Fibroblast of gingiva (primary cell): ENCODE measurements at regions not wholly inside any gene's neighbourhood (a gene's known extent, or its start where the extent isn't known, plus 50 kb on each side); places are given as distances from the start of the nearest gene placed in this dataset.
A peak's percentile ranks its signal among the peaks of the same experiment; 100 is the strongest.

Experiments
- DNase-seq: peaks from one replicate; pipeline ENCODE4 v3.0.0-alpha.2; 2011; ENCODE audit warnings: low read depth

DNA sequence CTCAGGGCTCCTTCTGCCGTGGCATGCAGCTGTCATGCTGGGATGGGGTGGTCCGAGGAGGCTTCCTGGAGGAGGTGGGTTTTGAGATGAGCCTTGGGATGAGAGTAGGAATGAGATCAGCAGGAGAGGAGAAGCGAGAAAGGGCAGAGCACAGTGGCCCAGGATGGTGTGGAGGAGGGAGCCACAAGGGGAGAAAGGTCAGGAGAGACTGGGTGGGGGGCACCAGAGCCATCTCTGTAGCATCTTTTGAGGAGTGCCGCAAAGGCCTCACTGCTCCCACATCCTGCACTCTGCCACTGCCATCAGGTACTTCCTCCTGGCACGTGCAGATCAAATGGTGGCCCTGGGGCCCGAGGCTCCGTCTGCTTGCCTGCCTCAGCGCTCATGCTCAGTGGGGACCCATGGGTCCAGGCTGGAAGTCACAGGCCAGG, 150.2 kb downstream of the MACROH2A1 start:
- DNase-seq = no peak

DNA sequence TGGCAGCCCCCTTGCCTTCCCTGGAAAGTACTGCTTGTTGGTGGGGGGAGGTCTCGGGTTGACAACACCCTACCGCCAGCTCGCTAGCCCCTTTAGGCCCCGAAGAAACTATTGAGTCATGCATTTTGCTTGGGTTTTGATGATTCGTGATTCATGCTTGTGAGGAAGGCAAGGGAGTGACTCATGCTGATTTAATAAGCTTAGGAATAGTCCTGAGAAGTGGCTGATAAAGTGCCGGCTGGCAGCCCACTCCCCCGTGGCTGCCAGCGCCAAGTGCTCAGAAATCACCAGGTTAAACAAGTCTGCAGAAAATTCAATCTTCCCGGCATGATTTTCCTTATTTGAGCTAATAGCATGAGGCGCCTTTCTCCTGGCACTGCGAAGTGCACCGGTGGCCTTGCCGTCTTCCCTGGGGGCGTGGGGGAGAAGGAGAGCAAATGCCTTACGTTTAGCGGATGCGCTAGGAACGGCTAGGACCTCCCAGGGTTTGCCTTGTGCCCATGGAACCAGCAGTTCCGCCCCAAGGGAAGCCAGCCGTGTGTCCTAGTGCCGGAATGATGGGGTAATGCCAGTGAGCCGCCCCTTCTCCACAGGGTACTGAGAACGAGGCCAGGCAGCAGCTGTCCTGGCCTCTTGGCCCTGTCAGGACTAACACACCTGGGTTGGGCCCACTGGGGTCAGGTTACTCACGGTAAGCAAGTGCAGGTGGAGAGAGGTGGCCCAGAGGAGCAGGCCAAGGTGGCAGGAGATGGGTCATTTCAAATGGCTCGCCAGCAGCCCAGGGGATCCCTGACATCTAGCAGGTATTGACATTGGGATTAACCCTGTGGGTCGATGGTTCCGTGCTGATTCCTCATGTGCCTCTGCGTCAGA, 151.9 kb downstream of the MACROH2A1 start:
- peak; percentile 72 for DNase-seq

DNA sequence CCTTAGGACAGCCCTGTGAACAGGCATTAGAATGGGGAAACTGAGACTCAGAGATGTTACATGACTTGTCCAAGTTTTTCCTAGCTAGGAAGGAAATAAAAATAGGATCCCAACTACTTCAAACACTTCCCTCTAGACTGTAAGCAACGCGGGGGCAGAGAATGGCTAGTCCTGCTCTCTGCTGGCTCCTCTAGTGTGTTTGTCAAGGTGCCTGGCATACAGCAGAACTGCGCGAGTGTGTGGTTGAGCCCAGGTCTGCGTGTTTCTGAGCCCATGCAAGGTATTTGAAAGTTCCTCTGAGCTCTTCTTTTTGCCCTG, 152.5 kb downstream of the MACROH2A1 start:
- no peak for DNase-seq

DNA sequence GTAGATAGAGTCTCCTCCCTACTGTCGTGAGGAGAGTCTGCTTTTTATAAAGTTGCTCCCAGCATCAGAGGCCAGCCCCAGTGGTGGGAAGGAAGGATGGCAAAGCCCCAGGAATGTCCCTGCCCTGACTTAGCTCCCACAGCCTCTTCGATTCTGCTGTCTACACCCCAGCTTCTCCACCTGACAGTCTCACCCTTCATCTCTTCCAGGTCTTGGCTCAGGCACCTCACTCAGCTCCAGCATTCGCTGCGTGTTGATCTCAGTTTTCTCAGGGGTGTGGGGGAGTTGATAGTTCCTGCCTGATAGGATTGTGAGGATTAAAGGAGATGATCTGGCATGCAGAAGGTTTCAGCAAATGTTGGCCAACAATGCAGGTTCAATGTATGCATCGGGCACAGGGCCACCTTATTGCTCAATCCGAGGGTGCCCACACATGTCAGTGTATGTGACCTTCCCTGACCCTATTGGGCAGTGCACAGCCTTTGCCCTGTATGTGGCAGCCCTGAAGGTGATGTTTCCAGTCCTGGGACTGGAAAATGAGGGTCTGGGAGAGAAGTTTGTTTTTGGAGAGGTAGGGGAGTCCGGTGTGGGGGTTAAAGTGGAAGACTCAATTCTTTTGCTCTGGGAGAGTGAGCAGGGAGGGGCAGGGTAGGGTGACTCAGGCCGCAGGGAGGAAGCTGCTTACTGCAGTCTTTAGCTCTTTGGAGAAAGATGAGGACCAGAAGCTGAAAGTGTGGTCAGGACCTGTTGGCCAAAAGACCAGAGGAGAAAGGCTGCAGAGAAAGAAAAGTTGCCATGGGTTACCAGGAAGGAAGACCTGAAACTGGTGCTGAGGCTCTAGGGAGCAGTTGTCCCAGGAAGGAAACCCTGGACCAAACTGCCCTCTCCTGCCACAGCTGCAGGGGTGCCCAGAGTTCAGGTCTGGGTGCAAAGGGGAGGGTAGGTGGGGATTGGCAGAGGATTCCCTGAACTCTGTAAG, 153.2 kb downstream of the MACROH2A1 start:
- no peak for DNase-seq

DNA sequence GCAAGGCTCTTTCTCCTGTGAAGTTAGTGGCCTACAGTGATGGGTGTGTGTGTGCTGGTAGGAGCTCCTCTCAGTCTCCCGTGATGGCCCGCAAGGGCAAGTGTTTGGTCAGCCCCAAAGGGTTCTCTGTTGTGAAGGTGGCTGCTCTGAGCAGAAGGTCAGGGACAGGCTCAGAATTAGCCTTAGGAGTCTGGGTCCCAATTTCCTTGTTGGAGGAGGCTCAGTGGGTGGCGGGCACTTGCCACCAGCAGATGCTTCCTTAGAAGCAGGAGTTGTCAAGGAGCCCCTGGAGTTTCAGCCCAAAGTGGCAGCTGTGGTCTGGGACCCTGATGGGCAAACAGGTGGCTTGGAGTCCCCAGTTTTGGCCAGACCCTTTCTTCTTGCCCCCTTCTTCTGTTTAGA, 154.4 kb downstream of the MACROH2A1 start:
- no peak for DNase-seq

DNA sequence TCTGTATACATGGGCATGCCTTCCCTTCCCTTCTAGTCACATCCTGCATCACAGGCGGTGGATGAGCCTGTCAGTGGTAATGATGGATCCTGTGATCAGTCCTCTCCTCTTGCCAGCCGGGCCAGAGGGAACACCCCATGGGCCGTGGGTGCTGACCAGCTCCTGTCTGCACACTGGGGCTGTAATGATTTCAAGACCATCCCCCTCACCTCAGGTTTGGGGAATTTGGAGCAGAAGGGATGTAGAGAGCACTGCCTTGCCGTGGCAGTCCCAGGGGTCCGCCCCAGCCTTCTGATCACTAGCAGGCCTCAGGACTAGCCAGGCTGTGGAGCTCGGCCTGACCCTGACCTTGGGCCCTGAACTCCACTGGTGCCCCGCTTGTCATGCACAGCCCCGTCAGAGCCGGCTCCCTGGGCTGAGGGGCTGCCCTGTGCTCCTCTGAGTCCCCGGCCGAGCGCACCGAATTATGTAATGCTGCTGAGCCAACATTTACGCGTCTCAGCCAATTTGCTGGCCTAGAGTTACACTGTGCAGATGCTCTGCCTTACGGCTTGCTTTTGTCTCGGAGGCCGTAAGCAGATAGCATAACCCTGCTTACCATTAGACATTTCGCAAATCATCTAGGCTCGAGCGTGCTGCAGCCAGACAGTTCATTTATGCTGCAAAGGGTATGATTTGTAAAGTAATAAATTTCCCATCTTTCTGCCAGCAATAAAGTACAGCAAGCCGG, 155.3 kb downstream of the MACROH2A1 start:
- no peak for DNase-seq

DNA sequence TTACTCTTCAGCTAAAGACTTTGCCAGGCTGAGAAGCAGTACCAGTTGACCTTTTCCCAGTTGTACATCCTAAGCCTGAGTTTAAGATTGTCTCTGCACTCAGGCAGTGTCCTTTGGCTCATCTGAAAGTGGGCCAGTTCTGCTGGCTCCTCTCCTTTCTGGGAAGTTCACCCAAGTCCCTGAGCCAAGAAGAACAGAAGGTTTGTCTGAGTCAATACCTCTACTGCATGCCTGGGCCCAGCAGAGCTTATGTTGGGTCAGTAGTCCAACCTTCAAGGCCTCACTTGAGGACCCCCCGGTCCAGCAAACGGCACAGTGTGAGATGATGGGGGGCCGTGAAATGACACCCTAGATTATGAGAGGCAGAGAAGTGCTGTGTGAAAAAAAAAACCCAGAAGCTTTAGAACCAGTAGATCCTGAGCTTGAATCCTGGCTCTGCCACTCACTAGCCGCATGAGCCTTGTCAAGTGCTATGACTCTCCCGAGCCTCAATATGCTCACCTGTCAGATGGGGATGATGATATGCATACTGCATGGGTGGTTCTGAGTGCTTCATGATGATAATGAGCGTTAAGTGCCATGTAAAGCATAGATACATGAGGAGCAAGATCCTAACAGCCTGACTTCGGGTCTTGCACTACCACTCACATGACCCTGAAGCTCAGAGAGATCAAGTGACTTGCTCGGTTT, 156.0 kb downstream of the MACROH2A1 start:
- peak; percentile 83 for DNase-seq

DNA sequence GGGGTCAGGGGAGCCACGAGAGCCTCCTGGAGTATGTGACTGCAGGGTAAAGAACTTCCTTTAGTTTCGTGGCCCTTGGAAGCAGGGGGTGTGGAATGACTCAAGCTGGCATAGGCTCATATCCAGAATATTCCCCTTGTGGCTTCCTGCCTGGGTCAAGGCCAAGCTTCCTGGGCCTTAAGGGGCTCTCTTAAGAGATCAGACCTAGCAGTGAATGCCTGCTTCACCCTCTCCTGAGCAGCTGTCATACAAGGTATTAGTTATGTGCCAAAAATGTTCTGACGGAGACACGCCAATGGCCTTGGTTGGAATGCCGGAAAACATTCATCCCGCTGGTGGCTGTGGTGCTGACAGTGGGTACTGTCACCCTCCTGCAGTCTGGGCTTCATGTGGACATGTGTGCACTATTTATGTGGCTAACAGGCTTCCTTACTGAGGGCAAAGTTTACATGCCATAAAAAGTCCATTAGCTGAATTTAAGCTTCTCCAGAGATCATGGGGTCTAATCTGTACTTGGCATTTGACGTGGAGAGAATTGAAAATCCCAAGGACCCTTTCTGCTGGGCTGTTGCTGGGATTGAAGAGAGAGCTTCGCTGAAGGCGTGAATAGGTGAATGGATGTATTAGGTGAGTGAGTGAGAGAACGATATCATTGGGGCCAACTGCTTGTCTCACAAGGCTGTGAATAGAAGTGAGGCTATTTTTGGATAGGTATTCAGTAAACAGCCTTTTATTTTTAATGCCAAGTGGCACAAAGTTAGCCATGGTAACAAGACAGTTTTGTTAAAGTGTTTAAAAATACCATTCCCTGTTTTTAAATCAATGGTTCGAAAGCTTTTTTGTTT, 156.8 kb downstream of the MACROH2A1 start:
- peak; percentile 28 for DNase-seq

DNA sequence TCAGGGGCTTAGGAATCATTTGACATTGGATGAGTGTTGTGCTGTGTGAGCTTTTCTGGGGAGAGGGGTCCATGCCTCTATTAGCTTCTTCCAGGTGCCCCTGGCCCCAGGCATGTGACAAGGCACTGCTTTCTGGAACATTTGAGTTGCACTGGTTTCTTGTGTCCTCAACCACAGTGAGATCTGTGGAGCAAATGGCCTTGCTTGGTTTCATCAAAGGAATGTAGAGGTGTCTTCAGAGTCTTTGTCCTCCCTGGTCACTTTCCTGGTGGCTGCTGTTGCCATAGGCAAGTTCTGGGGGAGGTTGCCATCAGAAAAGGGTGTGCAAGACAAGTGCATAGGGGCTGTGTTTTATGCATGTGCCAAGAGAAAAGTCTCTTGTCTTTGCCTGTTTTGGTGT, 157.5 kb downstream of the MACROH2A1 start:
- DNase-seq = no peak

DNA sequence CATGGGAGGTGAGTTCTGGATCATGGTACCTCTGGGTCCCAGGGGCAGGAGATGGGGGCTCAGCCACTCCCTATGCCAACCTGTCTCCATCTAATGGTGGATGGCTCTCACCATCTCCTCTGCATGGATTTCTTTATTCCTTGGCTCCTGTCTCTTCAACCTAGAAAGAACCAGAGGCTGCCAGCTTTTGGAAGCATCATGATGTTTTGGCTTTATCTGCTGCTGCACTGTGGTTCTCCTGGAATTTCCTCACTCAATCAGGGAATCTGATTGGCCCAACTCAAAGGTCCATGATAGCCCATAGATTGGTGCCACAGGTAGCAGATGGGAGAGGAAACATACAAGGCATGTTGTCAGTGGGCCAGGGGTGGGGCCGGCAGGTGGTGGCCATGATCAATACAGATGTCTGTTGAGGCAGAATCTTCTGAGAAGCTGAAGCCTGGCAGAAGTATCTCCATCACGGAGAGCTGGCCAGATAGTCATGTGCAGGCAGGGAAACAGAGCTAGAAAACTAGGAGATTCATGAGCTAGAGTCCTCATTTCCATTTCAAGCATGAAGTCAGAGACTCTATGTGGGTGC, 158.2 kb downstream of the MACROH2A1 start:
- no peak for DNase-seq

DNA sequence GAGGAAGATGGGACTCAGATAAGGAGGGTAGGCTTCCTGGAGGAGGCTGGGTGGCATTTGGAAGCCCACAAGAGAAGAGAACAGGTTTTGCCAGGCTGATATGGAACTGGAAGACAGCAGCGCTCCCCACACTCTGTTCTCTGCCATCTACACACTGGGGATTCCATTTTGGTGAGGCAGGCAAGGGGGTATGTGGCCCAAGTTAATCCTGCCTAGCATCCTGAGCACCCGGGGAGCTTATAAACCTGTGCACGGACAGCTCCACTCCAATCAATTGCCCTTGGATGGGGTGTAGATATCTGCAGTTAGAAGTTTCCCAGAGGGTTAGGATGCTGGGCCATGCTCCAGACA, 158.8 kb downstream of the MACROH2A1 start:
- DNase-seq = no peak

DNA sequence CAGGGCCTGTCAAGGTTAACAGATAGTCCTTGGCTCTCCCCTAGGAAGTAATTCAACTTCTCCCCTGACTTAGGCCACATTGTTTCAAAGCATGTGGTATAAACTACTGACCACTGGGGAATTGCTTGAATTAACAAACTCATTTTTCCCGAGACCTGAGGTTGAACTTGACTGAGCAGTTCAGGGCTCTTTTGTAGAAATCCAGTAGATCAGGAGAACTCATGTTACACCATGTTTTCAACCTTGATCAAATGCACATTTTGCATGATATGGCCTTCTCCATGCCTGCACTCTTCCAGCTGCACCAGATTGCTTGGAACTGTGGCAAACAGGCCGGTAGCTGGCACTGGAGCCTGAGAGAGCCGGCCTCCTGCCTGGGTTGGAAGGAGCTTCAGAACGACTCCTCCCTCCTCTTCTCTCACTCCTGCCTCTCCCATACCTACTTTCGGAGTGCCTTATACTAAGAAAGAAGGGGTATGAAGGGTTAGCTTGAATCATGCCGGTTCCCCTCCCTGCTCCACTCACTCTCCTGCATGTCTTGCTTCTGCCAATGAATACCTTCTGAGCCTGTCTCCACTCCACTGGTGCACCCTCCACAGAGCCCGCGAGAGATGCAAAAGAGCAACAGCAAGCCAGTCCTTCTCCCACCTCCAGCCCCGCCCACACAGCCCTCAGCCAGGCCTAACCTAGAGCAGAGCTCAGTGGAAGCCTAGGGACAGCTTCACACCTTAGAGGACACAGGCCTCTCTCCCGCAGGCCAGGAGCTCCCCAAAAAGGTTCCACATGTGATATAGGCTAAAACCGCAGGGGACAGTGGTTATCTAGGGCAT, 159.4 kb downstream of the MACROH2A1 start:
- DNase-seq = peak; percentile 82

DNA sequence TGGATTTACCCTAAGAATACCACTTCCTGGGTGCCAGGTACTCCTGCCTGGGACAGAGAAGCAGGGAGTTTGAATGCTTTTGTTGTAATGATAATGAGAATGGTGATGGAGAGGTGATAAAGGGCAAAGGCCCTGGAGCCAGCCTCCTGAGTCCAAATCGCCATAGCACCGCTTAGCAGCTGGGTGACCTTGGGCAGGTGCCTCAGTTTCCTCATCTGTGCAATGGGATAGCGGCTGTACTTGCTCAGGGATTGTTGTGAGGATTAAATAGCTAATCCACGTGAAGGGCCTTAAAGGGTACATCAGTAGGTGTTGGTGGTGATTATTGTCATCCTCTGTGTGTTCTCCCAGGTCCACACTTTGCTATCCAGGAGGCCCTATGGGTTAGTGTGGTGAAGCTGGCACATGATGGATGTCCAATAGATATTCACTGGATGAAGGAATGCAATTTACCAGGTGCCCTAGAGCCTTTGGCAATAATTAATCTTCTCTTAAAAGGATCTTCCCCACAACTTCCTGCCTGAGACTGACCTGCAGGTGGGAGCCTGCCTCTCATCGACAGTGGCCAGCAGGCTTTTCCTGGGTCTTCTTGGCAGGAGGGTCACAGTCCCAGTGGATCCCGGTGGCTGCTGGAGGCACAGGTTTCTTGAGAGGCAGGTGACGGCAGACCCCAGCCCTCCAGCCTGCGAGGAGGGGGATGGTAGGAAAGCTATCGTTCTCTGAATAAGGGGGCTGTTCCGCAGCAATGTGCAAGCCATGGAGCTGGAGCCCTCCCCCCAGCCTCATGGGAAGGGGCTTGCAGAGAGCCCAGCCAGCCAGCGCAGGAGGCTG, 160.2 kb downstream of the MACROH2A1 start:
- DNase-seq = no peak

DNA sequence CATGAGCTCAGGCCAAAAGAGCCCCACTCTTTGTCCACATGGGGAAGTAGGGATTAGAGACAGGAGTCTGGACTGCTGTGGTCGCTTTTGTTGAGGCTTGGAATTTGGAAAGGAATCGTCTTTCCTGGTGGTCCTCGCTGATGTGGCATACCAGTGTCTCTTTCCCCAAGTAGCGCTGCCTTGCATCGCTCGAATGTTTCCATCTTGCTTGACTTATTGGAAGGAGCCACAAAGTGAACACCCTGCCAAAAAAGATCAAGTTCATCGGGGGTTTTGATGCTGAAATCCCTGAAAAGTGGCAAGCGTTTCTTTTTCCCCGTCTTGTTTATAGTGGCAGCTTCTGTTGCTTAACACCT, 161.3 kb downstream of the MACROH2A1 start:
- DNase-seq = no peak

DNA sequence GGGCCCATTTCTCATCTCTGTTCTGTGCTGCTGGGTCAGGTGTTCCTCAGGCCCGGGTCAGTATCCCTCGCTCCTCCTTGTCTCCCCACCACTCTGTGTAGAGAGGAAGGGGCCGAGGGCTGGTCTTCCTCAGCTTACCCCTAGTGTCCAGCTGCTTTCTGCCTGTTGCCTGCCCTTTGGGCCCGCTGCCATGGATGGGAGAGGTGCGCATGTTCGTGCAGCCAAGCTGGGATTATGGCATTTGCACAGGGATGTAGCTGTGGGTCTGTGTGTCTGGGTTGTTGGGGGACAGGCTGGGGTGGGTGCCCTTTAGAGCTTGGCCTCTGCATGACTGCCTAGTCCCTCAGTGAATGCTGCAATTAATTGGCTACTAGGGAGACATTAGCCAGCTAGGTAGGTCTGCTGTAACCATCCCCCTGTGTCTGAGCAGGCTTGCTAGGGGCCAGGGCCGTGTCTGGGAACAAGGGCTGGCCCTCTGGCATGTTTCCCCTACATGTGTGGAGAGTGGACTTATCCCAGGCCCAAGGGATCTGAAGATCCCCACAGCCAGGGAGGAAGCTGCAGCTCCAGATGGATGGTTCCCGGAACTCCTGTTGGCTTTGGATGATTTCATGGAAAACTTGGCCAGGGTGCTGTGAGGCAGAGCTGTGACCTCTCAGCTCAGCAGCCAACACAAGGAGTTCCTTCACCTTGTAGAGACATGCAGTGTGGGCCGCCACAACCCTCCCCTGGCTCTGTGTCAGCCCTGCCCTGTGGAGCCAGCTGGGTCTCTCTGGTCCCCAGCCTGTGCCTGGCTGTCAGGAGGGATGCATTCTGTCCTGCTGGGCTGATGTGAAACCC, 161.9 kb downstream of the MACROH2A1 start:
- DNase-seq = no peak

DNA sequence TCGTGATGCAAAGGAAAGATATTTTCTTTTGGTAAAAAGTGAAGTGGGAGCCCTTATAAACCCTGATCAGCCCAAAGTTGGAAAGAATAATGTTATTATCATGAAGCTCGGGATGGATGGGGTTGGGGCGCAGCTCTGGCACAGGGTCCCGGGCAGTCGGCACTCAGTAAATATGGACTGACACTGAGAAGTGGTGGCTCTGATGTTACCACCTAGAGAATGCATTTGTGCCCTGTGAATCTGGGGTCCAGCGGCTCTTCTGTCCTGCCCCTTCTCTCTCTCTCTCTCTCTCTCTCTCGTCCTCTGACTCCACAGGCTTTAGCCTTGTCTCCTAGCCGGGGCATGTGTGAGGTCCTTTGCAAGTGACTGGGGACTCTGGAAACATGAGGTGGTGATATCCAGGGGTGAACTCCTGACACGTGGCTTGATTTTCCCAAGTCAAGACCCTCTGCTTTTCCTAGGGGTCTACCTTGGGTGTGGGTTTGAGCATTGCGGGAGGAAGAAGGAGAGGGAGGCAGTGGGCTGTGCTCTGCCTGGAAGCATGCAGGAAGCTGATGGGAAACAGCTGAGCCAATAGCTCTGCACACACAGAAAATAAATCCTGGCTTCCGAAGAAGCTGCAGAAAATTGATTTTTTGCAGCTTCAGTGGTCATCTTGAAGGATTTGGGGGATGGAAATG, 162.7 kb downstream of the MACROH2A1 start:
- DNase-seq = no peak

DNA sequence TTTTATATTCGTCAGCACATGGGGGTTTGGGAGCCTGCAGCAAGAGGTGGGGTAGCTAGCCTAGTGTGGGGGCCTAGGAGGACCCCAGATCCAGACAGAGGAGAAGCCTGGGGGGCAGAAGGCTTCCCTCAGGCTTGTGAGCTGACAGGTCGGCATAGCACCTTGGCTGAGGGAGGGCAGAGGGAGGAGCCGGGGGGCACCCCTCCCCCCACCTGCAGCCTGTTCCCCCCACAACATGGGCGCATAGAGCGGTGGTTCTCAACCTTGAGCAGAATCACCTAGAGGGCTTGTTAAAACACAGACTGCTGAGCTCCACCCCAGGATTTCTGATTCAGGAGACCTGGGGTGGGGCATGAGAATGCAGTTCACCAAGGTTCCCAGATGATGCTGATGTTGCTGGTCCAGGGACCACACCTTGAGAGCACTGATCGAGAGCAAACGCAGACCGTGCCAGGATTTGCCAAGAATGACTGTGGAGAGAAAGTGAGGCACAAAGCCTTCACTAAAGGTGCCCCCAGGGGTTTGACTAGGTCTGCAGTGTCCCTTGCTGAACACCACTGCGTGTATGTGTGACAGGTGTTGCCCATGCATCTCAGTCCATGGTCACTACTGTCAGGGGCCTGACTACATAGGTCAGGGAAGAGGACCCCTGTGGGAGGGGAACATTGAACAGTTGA, 163.3 kb downstream of the MACROH2A1 start:
- no peak for DNase-seq
